ENCODE measurements at regions not wholly inside any gene's neighbourhood (a gene's known extent, or its start where the extent isn't known, plus 50 kb on each side); places are given as distances from the start of the nearest gene placed in this dataset.

DNA sequence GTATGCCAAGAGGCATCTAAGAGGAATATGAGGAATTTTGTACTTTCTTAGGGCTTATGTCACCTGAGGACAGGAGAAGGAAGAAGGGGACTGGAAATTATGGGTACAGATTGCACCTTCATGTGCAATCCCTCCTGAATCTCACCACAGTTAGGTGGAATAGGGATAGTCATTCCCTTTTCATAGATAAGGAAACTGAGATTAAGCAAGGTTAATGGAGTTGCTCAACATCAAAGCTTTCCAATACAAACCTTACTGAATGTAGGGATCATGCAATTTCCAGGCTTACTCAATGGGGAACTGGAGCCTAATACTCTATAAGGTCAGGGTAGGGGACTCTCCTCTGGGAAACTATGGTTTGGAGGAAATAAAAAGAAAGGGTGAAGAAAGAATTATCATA is 133.0 kb downstream of the C11orf87 start:
- no peaks in the 10 kb centered on the region for H3K4me1 Mint-ChIP-seq (ENCODE audit: low read depth)
- peaks cover 6% of the 10 kb centered on the region for H3K9me3 Mint-ChIP-seq
- no peaks in the 10 kb centered on the region for H3K36me3 Mint-ChIP-seq (ENCODE audit: low read depth)
- TF ChIP-seq, protein P1, sequence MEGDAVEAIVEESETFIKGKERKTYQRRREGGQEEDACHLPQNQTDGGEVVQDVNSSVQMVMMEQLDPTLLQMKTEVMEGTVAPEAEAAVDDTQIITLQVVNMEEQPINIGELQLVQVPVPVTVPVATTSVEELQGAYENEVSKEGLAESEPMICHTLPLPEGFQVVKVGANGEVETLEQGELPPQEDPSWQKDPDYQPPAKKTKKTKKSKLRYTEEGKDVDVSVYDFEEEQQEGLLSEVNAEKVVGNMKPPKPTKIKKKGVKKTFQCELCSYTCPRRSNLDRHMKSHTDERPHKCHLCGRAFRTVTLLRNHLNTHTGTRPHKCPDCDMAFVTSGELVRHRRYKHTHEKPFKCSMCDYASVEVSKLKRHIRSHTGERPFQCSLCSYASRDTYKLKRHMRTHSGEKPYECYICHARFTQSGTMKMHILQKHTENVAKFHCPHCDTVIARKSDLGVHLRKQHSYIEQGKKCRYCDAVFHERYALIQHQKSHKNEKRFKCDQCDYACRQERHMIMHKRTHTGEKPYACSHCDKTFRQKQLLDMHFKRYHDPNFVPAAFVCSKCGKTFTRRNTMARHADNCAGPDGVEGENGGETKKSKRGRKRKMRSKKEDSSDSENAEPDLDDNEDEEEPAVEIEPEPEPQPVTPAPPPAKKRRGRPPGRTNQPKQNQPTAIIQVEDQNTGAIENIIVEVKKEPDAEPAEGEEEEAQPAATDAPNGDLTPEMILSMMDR (IDR thresholded peaks at IDR 0.05), result no peak
- DNase-seq (no peak), ATAC-seq (ENCODE audit: poor library complexity) (no peak)
- POLR2A ChIA-PET, result no interaction called here
- H3K4me3 ChIP-seq (ENCODE audit: low read length), result no peak overlapping the region
- no peak overlapping the region for H3K27ac Mint-ChIP-seq
- intact Hi-C loops (cut with DNase I, micrococcal nuclease), result no loop called here
- no peaks in the 10 kb centered on the region for H3K27me3 Mint-ChIP-seq
- no peaks in the 10 kb centered on the region for H3K36me3 ChIP-seq (ENCODE audit: insufficient read depth, low read length)
- H3K4me1 ChIP-seq (ENCODE audit: insufficient read depth, low read length), result no peaks in the 10 kb centered on the region
- H3K27me3 ChIP-seq (ENCODE audit: control insufficient read depth in 1 of 2, insufficient read depth in 2 of 2, low read length in 2 of 2), result no peaks in the 10 kb centered on the region
- CTCF ChIA-PET, result no interaction called here
- peaks cover 0 to 1% of the 10 kb centered on the region in 2 experiments for H3K9me3 ChIP-seq (ENCODE audit: control insufficient read depth in 1 of 2, insufficient read depth in 1 of 2, low read length in 2 of 2)
- H3K27ac ChIP-seq (ENCODE audit: low read depth in 1 of 2, low read length in 2 of 2), result no peak overlapping the region
- no peak overlapping the region for H3K4me3 Mint-ChIP-seq

DNA sequence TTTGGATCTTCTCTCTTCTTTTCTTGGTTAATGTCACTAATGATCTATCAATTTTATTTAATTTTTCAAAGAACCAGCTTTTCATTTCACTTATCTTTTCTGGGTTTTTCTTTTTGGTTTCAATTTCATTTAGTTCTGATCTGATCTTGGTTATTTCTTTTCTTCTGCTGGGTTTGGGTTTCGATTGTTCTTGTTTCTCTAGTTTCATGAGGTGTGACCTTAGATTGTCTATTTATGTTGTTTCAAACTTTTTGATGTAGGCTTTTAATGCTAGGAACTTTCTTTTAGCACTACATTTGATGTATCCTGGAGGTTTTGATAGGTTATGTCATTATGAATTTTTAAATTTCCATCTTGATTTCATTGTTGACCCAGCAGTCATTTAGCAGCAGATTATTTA is 142.3 kb downstream of the C11orf87 start:
- TF ChIP-seq, protein P1 (IDR thresholded peaks at IDR 0.05), result no peak
- ChIA-PET CTCF (no interaction called here), POLR2A (no interaction called here)
- H3K36me3 ChIP-seq (ENCODE audit: insufficient read depth, low read length), result no peaks in the 10 kb centered on the region
- no peaks in the 10 kb centered on the region for H3K4me1 Mint-ChIP-seq (ENCODE audit: low read depth)
- H3K27ac Mint-ChIP-seq, result no peak overlapping the region
- intact Hi-C loops (cut with DNase I, micrococcal nuclease), result no loop called here
- H3K9me3 ChIP-seq (ENCODE audit: control insufficient read depth in 1 of 2, insufficient read depth in 1 of 2, low read length in 2 of 2), result peaks cover 0 to 14% of the 10 kb centered on the region in 2 experiments
- H3K36me3 Mint-ChIP-seq (ENCODE audit: low read depth), result no peaks in the 10 kb centered on the region
- H3K27me3 Mint-ChIP-seq, result no peaks in the 10 kb centered on the region
- ATAC-seq (ENCODE audit: poor library complexity), result no peak
- H3K4me3 Mint-ChIP-seq, result no peak overlapping the region
- peaks cover 16% of the 10 kb centered on the region for H3K9me3 Mint-ChIP-seq
- no peak overlapping the region for H3K27ac ChIP-seq (ENCODE audit: low read depth in 1 of 2, low read length in 2 of 2)
- H3K4me1 ChIP-seq (ENCODE audit: insufficient read depth, low read length), result no peaks in the 10 kb centered on the region
- H3K4me3 ChIP-seq (ENCODE audit: low read length), result no peak overlapping the region
- no peaks in the 10 kb centered on the region for H3K27me3 ChIP-seq (ENCODE audit: control insufficient read depth in 1 of 2, insufficient read depth in 2 of 2, low read length in 2 of 2)
- DNase-seq, result no peak

DNA sequence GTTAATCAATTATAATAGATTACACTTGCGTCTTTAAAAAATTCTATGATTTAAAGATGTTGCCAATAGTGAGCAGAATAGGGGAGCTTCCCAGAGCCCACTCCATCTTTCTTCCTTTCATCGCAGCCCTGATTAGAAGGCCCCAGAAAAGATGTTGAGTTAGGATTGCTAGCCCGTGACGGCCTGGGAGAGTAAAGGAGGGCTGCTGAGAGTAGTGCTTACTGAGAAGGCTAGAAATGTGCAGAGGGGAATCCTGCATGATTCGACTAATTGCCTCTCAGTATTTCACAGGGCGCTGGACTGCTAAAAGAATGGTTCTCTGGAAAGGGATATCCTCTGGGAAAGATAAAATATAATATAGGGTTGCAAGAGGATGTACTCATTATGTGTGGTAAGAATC is 160.5 kb downstream of the C11orf87 start:
- Mint-ChIP-seq H3K9me3 (peaks cover 6% of the 10 kb centered on the region), H3K4me3 (no peak overlapping the region), H3K36me3 (ENCODE audit: low read depth) (no peaks in the 10 kb centered on the region), H3K4me1 (ENCODE audit: low read depth) (no peaks in the 10 kb centered on the region), H3K27ac (no peak overlapping the region), H3K27me3 (no peaks in the 10 kb centered on the region)
- peaks cover 0 to 7% of the 10 kb centered on the region in 2 experiments for H3K9me3 ChIP-seq (ENCODE audit: control insufficient read depth in 1 of 2, insufficient read depth in 1 of 2, low read length in 2 of 2)
- no peak overlapping the region for H3K4me3 ChIP-seq (ENCODE audit: low read length)
- intact Hi-C loops (cut with DNase I, micrococcal nuclease), result no loop called here
- H3K27ac ChIP-seq (ENCODE audit: low read depth in 1 of 2, low read length in 2 of 2), result no peak overlapping the region
- DNase-seq (no peak), ATAC-seq (ENCODE audit: poor library complexity) (no peak)
- H3K27me3 ChIP-seq (ENCODE audit: control insufficient read depth in 1 of 2, insufficient read depth in 2 of 2, low read length in 2 of 2), result no peaks in the 10 kb centered on the region
- POLR2A ChIA-PET, result no interaction called here
- H3K4me1 ChIP-seq (ENCODE audit: insufficient read depth, low read length), result no peaks in the 10 kb centered on the region
- TF ChIP-seq, protein P1 (IDR thresholded peaks at IDR 0.05), result no peak
- H3K36me3 ChIP-seq (ENCODE audit: insufficient read depth, low read length), result no peaks in the 10 kb centered on the region
- CTCF ChIA-PET, result no interaction called here
